Endometrium (tissue), 2 donors: ENCODE measurements at regions not wholly inside any gene's neighbourhood (a gene's known extent, or its start where the extent isn't known, plus 50 kb on each side); places are given as distances from the start of the nearest gene placed in this dataset.
"Not testable (repeated sequence)": the region's sequence is repeated elsewhere in the genome, so short reads cannot be mapped to it uniquely, and the experiment has no call there.

Experiments used
- FAIRE-seq: peaks from 2 replicates; lab custom pipeline; 2012; peaks lifted over from hg19 to GRCh38; lab: Jason Lieb, UNC
- donor health status: control.
- donor health status: control.

- no peak for FAIRE-seq
Observed at GRCh38 chr11:96782632-96783031, 392.8 kb downstream of the JRKL start.

GRCh38 chr11:96783311-96783710 is 393.5 kb downstream of the JRKL start:
- no peak for FAIRE-seq

DNA sequence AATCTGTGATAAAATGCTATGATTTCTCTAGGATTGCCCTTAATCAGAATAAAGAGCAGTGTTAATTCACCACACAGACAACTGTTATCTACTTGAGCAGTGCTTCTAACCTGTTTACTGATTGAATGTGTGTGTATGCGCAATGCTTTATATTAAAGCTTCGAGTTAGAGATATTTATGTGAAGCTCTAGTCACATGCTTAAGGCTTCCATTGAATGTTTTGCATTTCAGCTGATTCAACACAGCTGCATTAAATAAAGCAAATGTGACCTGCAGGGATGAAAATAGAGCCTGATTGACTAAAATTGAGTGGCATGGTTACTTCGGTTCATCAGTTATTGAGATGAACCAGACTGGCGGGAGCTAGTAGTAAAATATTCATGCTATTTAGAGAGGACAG is 395.3 kb downstream of the JRKL start:
- FAIRE-seq, result no peak

- no peak for FAIRE-seq
Observed at GRCh38 chr11:96794152-96794551, 404.3 kb downstream of the JRKL start.

DNA sequence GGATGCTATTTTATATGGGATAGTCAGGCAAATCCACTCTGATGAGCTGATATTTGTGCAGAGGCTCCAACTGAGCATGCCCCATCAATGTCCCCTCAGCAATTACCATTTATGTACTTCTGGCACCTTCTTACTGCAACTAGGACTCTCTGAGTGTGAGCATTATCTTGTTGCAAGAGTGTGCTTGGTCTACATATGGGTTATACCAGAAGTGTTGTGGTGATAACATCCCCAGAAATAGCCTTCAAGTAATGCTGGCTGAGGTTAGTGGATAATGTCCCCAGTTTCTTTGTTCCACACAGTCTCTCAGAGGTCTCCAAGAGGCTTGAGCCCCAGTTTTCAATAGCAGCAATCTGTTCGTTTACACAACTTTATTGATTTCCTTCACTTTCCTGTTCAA is 408.6 kb downstream of the JRKL start:
- no peak for FAIRE-seq

- FAIRE-seq, result no peak
Observed at GRCh38 chr11:96815236-96815635, 425.4 kb downstream of the JRKL start.

- no peak for FAIRE-seq
Observed at GRCh38 chr11:96817482-96818399, 427.9 kb downstream of the JRKL start.

DNA sequence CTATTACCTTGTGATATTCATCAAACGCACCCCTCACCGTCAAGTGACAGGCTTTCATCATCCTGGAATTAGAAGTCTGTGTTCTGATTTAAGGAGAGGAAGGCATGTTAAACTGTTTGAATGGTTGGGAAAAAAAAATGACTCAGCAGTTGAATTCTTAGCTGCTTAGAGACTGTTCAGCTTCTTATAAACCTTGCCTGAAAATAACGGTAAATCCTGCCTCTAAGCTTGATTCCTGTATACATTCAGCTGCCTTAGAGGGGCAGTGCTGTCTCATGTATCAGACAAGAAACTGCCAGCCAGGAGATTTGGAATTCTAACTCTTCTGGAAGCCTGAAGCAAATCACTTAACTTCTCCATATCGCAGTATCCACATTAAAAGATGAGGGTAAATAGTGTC is 437.4 kb downstream of the JRKL start:
- no peak for FAIRE-seq

- no peak for FAIRE-seq
Observed at GRCh38 chr11:96841792-96842191, 452.0 kb downstream of the JRKL start.

DNA sequence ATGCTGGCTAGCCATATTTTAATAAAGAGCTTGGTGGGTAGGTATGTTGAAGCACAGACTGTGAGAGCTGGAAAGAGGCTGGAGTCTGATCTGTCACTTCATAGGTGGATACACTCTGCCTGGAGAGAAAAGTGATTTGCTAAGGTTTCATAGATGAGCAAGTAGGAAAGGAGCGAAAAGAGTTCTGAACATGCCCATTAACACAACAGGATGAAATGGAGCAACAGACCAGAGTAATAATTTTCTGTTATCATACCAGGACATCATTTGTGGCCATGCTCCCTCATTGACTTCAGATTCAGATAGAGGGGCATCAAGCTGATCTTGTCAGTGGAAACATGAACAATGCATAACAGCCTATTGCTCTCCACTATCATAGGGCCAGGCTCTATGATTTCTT is 452.9 kb downstream of the JRKL start:
- no peak for FAIRE-seq

DNA sequence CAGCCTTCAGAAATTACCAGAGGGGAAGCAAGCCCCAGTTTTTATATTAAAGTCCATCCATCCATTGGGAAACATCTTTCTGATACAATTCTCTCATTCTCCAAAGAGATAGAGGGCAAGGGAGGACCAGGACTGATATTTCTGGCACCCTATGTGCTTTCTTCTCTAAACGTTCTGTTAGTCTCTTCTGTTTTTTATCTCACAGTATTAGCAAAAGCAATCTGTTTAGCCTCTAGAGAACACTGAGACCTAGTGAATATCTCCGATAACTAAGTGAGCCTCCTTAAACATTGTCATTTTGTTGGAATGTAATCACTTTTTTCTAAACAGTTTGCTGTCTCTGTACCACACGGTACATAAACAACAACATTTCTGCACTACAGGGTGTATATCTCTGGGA is 464.6 kb downstream of the JRKL start:
- no peak for FAIRE-seq

- FAIRE-seq, result not testable (repeated sequence)
Observed at GRCh38 chr11:96861722-96862121, 471.9 kb downstream of the JRKL start.

DNA sequence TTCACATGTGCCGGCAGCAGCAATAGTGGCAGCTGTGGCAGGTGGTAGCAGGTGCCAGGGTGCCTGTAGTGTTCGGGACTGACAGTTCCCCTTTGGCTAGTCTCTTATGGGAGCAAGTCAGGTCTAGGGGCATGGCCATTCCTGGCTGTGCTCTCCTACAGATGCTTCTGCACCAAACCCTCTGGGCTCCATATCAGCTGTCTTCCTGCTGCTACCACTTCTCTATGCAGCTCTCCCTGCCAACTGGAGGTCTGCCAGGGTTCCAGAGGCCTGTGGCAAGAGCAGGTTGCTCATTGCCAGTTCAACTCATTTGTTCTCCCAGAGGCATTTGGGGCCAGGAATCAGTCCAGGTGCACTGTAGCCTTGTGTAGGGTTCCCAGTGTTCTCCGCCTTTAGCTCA is 473.7 kb downstream of the JRKL start:
- no peak for FAIRE-seq

- FAIRE-seq, result no peak
Observed at GRCh38 chr11:96865020-96865419, 475.2 kb downstream of the JRKL start.

DNA sequence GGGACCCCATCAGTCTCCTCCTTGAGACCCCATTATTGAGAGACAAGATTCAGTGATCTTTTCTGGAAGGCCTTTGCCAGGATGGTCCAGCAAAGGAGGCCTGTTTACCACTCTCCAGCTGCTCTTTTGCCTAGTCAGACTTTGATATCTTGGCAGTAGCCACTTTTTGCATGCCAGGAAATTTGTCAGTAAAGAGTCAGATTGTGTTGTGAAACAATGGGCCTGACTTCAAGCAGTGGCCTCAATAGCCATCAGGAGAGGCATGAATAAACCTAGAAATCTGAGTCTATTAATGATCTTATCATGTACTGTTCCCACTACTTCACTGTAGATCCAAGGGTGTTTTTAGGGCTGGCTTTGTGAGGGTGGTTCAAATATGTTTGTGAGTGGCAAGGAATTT is 479.4 kb downstream of the JRKL start:
- no peak for FAIRE-seq

DNA sequence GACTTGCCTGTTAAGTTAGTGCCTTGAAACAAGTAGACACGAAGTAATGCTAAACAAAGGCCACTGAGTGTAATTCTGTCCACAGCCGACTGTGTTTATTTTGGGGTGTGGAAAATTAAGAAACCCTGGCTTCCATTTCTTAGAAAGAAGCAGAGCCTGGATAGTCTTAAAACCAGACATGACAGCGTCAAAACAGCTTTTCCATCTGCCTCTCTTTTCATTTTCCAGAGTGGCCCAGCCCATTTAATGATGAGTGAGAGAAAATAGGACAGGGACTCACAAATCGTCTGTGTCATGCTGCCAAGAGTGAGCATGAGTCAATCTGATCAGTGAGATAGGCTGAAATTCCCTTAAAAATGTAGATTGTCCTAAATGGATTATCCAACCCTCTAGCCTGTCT is 485.9 kb downstream of the JRKL start:
- no peak for FAIRE-seq

DNA sequence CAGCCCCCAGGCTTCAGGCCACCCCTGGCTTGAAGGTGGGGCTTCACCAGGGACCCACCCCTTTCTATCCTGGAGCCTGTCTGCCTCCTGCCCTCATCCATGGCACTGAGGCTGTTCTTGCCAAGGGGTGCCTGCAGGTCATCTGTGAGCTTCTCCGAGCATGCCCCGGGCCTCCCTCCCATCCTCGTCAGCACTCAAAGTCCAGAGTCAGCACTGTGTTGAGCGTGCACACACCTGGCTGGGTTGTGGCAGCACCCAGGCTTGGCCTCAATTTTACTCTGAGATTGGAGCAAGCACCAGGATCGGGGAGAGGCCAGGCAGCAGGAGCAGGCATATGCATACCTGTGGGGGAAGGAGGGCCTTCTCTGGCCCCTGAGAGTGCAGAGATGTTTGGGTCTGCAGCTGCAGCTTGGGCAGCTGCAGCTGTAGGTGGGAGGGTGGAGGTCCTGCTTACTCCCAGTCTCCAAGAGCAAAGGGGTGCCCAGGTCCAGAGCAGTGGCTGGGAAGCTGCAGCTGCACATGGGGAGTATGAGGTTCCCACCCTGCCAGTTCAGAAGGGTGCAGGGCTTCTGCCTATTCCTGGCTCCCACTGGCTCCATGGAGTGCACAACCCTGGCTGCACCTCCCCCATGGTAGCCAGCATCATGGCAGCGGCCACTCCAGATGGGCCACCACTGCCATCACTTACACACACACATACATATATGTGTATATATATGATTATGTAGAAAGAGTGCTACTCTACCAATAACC is 488.7 kb downstream of the JRKL start:
- FAIRE-seq, result no peak

DNA sequence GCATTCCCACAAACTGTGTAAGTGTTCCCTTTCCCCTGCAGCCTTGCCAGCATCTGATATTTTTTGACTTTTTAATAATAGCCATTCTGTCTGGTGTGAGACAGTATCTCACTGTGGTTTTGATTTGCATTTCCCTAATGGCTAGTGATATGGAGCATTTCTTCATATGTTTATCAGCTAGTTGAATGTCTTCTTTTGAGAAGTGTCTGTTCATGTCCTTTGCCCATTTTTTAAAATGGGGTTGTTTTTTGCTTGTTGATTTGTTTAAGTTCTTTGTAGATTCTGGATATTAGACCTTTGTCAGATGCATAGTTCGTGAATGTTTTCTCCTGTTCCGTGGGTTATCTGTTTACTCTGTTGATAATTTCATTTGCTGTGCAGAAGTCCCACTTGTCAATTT is 492.8 kb downstream of the JRKL start:
- FAIRE-seq, result not testable (repeated sequence)

GRCh38 chr11:96885405-96885804 is 495.6 kb downstream of the JRKL start:
- FAIRE-seq, result no peak

- FAIRE-seq, result no peak
Observed at GRCh38 chr11:96885912-96886311, 496.1 kb downstream of the JRKL start.

- no peak for FAIRE-seq
Observed at GRCh38 chr11:96893988-96894387, 504.2 kb downstream of the JRKL start.

DNA sequence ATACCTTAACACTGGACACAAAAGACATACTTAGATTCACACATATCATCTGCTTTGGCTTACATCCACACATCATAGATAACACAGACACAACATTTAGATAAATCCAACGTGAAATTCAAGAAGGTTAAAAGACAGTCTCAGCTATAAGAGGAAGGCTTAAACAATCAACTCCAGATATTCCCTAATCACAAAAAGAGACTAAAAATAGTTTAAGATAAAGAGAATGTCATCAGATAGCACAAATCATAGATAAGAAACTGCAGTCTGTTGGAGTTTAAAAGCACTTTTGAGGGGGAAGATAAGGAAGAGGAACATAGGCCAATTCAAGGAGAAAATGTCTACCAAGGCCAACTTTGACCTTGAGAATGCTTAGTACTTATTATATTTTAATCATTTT is 504.8 kb downstream of the JRKL start:
- FAIRE-seq, result no peak

DNA sequence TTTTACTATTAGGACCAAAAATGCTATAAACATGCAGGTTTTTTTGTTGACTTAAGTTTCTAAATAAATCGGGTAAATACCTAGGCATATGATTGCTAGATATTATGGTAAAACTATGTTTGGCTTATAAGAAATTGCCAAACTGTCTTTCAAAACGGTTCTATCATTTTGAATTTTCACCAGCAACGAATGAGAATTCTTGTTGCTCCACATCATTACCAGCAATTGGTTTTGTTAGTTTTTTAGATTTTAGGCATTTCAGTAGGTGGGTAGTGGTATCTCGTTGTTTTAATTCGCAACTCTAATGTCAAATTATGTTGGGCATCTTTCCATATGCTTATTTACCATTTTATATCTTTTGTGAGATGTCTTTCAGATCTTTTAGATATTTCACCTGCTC is 510.2 kb downstream of the JRKL start:
- FAIRE-seq, result no peak

DNA sequence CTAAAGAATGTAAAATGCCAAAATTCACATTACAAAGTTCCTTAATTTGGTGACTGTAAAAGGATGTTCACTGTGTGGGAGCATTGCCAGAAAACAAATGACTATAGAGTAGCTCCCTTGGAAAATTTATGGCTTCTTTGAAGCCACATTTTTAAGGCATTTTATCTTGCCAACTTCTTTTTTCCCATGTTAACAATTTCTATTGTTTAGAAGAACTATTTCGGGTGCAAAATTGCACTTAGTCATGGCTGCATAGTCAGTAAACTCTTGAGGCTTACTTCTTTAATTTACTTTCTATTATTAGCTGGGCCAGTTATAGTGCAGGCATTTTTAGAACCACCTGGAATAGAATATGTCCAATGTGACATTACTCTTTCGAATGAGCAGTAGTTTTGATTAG is 515.3 kb downstream of the JRKL start:
- peak; percentile 45 for FAIRE-seq
